ENCODE measurements at regions not wholly inside any gene's neighbourhood (a gene's known extent, or its start where the extent isn't known, plus 50 kb on each side); places are given as distances from the start of the nearest gene placed in this dataset.

DNA sequence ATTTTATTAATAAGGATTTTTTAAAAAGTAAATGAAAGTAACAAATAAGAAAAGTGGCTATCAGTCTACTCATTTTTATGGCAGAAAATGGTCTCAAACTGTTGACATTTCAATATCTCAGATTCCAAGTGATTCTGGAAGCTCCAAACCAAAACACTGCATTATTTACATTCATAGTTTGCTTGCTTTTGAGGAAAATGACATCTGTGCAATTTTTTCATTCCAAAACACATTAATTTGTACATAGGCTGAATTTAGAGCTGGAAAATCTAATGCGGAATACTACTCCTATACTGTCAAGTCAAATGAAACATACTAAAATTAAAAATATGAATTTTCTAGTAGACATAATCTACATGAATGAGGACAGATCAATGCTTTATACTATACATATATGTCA, 1047.6 kb downstream of the CDH9 start:
- no peak for ATAC-seq
- DNase-seq (ENCODE audit: low spot score), result no peak
- no peaks in the 10 kb centered on the region for H3K27me3 ChIP-seq (ENCODE audit: control insufficient read depth in 1 of 2, insufficient read depth in 2 of 2, low read length in 2 of 2)
- WGBS (ENCODE audit: low lambda C conversion rate), result 41% methylated on average over 1 of the region's 1 CpG
- no TSS peak for BruUV-seq (replicated peaks)
- no peak overlapping the region for H3K9ac ChIP-seq (ENCODE audit: insufficient read depth, low read depth, low read length)
- H3K36me3 ChIP-seq (replicated peaks in 1 of 2; ENCODE audit: control insufficient read depth in 1 of 2, insufficient read depth in 2 of 2, low read length in 2 of 2), result no peaks in the 10 kb centered on the region
- H3K27ac ChIP-seq (ENCODE audit: extremely low read length, insufficient read depth, low read length), result no peak overlapping the region
- no peak overlapping the region for H3K4me3 ChIP-seq (replicated peaks in 1 of 3; ENCODE audit: insufficient read depth in 1 of 3, low read depth in 2 of 3, low read length in 3 of 3)
- no peak overlapping the region for H3K4me2 ChIP-seq (ENCODE audit: low read depth, low read length)
- no peaks in the 10 kb centered on the region for H3K79me2 ChIP-seq (ENCODE audit: insufficient read depth, low read length)
- TF ChIP-seq ZNF674 (CRISPR knock-in tag; IDR thresholded peaks at IDR 0.05; ENCODE audit: low read depth), result no peak
- TF ChIP-seq ZFP36L1 (CRISPR knock-in tag; IDR thresholded peaks at IDR 0.05), result no peak
- no peak for TF ChIP-seq MED13 (CRISPR knock-in tag; IDR thresholded peaks at IDR 0.05)
- TF ChIP-seq, protein P1, sequence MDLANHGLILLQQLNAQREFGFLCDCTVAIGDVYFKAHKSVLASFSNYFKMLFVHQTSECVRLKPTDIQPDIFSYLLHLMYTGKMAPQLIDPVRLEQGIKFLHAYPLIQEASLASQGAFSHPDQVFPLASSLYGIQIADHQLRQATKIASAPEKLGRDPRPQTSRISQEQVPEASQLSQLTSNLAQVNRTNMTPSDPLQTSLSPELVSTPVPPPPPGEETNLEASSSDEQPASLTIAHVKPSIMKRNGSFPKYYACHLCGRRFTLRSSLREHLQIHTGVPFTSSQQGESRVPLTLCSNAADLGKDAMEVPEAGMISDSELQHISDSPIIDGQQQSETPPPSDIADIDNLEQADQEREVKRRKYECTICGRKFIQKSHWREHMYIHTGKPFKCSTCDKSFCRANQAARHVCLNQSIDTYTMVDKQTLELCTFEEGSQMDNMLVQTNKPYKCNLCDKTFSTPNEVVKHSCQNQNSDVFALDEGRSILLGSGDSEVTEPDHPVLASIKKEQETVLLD (CRISPR knock-in tag; IDR thresholded peaks at IDR 0.05; ENCODE audit: low read depth), result no peak
- TF ChIP-seq, protein P2, sequence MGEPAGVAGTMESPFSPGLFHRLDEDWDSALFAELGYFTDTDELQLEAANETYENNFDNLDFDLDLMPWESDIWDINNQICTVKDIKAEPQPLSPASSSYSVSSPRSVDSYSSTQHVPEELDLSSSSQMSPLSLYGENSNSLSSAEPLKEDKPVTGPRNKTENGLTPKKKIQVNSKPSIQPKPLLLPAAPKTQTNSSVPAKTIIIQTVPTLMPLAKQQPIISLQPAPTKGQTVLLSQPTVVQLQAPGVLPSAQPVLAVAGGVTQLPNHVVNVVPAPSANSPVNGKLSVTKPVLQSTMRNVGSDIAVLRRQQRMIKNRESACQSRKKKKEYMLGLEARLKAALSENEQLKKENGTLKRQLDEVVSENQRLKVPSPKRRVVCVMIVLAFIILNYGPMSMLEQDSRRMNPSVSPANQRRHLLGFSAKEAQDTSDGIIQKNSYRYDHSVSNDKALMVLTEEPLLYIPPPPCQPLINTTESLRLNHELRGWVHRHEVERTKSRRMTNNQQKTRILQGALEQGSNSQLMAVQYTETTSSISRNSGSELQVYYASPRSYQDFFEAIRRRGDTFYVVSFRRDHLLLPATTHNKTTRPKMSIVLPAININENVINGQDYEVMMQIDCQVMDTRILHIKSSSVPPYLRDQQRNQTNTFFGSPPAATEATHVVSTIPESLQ (CRISPR knock-in tag; conservative IDR thresholded peaks at IDR 0.05), result no peak
- no peak for TF ChIP-seq KDM2A (CRISPR knock-in tag; IDR thresholded peaks at IDR 0.05; ENCODE audit: borderline replicate concordance, low read depth)
- no peak for TF ChIP-seq ZMYM4 (CRISPR knock-in tag; IDR thresholded peaks at IDR 0.05)
- no peak for TF ChIP-seq LCORL (IDR thresholded peaks at IDR 0.05)
- no peak for TF ChIP-seq LCORL (CRISPR knock-in tag; IDR thresholded peaks at IDR 0.05)
- TF ChIP-seq, protein P3, sequence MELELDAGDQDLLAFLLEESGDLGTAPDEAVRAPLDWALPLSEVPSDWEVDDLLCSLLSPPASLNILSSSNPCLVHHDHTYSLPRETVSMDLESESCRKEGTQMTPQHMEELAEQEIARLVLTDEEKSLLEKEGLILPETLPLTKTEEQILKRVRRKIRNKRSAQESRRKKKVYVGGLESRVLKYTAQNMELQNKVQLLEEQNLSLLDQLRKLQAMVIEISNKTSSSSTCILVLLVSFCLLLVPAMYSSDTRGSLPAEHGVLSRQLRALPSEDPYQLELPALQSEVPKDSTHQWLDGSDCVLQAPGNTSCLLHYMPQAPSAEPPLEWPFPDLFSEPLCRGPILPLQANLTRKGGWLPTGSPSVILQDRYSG (CRISPR knock-in tag; IDR thresholded peaks at IDR 0.05), result no peak
- TF ChIP-seq, protein P4, sequence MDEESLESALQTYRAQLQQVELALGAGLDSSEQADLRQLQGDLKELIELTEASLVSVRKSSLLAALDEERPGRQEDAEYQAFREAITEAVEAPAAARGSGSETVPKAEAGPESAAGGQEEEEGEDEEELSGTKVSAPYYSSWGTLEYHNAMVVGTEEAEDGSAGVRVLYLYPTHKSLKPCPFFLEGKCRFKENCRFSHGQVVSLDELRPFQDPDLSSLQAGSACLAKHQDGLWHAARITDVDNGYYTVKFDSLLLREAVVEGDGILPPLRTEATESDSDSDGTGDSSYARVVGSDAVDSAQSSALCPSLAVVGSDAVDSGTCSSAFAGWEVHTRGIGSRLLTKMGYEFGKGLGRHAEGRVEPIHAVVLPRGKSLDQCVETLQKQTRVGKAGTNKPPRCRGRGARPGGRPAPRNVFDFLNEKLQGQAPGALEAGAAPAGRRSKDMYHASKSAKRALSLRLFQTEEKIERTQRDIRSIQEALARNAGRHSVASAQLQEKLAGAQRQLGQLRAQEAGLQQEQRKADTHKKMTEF (CRISPR knock-in tag; IDR thresholded peaks at IDR 0.05), result no peak
- TF ChIP-seq ZNF773 (CRISPR knock-in tag; IDR thresholded peaks at IDR 0.05; ENCODE audit: borderline replicate concordance), result no peak
- no peak for TF ChIP-seq ZNF136 (CRISPR knock-in tag; IDR thresholded peaks at IDR 0.05; ENCODE audit: low read depth)
- no peak for TF ChIP-seq CENPX (CRISPR knock-in tag; IDR thresholded peaks at IDR 0.05)
- no peak for TF ChIP-seq ZNF180 (CRISPR knock-in tag; IDR thresholded peaks at IDR 0.05; ENCODE audit: borderline replicate concordance, low read depth)
- TF ChIP-seq ZNF292 (CRISPR knock-in tag; IDR thresholded peaks at IDR 0.05; ENCODE audit: borderline replicate concordance, low read depth), result no peak
- in situ Hi-C loops (cut with HindIII; ENCODE audit: extremely low pct_ligation_motif_present, low pct_unique_long_range_greater_than_20kb) (no loop called here), intact Hi-C loops (cut with micrococcal nuclease; ENCODE audit: unreplicated experiment) (no loop called here)
- CTCF ChIA-PET (ENCODE audit: low intra/inter-chr PET ratio, low total read pairs), result no interaction called here
- no peaks in the 10 kb centered on the region for H4K20me1 ChIP-seq (ENCODE audit: insufficient read depth, low read length)
- no peaks in the 10 kb centered on the region for H3K4me1 ChIP-seq (ENCODE audit: insufficient read depth, low read length)
- FAIRE-seq, result no peak
- no peak overlapping the region for H2AFZ ChIP-seq (ENCODE audit: low read length)
- peaks cover 25% of the 10 kb centered on the region for H3K9me3 ChIP-seq (ENCODE audit: low read length)
- POLR2A ChIA-PET, result no interaction called here
